ENCODE measurements at regions not wholly inside any gene's neighbourhood (a gene's known extent, or its start where the extent isn't known, plus 50 kb on each side); places are given as distances from the start of the nearest gene placed in this dataset.

DNA sequence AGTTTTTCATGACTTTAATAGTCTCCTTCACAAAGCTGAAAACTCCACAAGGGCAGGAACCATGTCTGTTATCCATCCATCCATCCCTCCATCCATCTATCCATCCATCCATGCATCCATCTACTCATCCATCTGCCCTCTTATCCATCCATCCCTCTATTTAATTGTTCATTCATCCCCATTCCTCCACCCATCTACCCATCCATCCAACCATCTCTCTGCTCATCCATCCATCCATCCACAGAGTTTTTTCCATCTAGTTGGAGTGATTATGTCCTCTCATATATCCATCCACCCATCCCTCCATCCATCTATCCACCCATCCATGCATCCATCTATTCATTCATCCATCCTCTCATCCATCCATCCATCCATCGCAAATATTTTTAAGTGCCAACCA, 237.9 kb downstream of the EMX2 start:
- no peaks in the 10 kb centered on the region for H3K36me3 ChIP-seq (ENCODE audit: insufficient read depth, low read length)
- no peaks in the 10 kb centered on the region for H3K9me3 ChIP-seq (ENCODE audit: low read depth, low read length)
- no peak overlapping the region for H3K4me3 ChIP-seq

DNA sequence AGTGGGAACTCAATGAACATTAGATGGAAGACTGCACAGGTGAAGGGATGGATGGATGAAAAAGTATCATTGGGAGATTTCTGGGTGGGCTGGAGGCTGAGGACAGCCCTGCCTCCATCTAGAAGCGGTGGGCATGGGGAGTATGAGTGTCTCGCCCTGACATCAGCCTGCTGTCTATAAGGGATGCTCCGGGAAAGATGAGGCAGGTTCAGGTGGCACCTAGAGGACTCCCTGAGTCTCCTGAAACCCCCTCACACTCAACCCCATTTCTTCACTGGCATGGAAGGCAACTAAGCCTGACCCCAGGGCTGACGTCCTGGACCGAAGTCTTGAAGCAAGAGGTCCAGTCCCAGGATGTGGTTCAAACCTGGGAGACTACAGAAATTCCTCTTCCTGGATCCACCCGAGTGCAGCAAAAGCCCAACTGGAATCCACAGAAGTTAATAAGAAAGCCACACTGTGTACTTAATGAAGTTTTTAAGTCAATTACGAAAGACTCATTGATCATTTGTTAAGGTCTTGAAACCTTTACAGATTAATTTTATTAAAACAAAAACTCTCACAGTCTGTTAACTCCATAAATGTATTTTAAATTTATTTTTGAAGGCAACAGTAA, 238.8 kb downstream of the EMX2 start:
- Histone ChIP-seq H3K9ac (ENCODE audit: insufficient read length) (no peak overlapping the region), H3K36me3 (ENCODE audit: insufficient read depth, low read length) (no peaks in the 10 kb centered on the region), H3K9me3 (ENCODE audit: low read depth, low read length) (no peaks in the 10 kb centered on the region), H3K4me3 (no peak overlapping the region), H3K27ac (no peak overlapping the region)
- TF ChIP-seq POLR2AphosphoS5 (IDR thresholded peaks at IDR 0.05; ENCODE audit: borderline replicate concordance, low read depth, low read length) = no peak
- TF ChIP-seq EZH2 (IDR thresholded peaks at IDR 0.05) = no peak
- TF ChIP-seq FOXP2 (optimal IDR thresholded peaks at IDR 0.05; ENCODE audit: control extremely low read depth, extremely low read length, insufficient read depth) = no peak
- DNase-seq (ENCODE audit: low read depth, low spot score) = no peak

More for the DNA sequence above, 237.9 kb downstream of the EMX2 start:
- no peak for DNase-seq (ENCODE audit: low read depth, low spot score)
- no peak for TF ChIP-seq EZH2 (IDR thresholded peaks at IDR 0.05)
- Histone ChIP-seq H3K27ac (no peak overlapping the region), H3K9ac (ENCODE audit: insufficient read length) (no peak overlapping the region)

- Histone ChIP-seq H3K9ac (ENCODE audit: insufficient read length) (no peak overlapping the region), H3K36me3 (ENCODE audit: insufficient read depth, low read length) (no peaks in the 10 kb centered on the region), H3K9me3 (ENCODE audit: low read depth, low read length) (no peaks in the 10 kb centered on the region), H3K27ac (no peak overlapping the region), H3K4me3 (no peak overlapping the region)
- no peak for DNase-seq (ENCODE audit: low read depth, low spot score)
- TF ChIP-seq FOXP2 (optimal IDR thresholded peaks at IDR 0.05; ENCODE audit: control extremely low read depth, extremely low read length, insufficient read depth) = no peak
- no peak for TF ChIP-seq POLR2AphosphoS5 (IDR thresholded peaks at IDR 0.05; ENCODE audit: borderline replicate concordance, low read depth, low read length)
- no peak for TF ChIP-seq EZH2 (IDR thresholded peaks at IDR 0.05)
Measured at GRCh38 chr10:117782276-117782675, 239.7 kb downstream of the EMX2 start.

- no peaks in the 10 kb centered on the region for H3K36me3 ChIP-seq (ENCODE audit: insufficient read depth, low read length)
- no peak overlapping the region for H3K9ac ChIP-seq (ENCODE audit: insufficient read length)
- H3K9me3 ChIP-seq (ENCODE audit: low read depth, low read length) = no peaks in the 10 kb centered on the region
- H3K27ac ChIP-seq = no peak overlapping the region
- no peak overlapping the region for H3K4me3 ChIP-seq
- no peak for DNase-seq (ENCODE audit: low read depth, low spot score)
- TF ChIP-seq EZH2 (IDR thresholded peaks at IDR 0.05) = no peak
Measured at GRCh38 chr10:117783698-117784395, 241.3 kb downstream of the EMX2 start.

GRCh38 chr10:117784776-117785175, 242.2 kb downstream of the EMX2 start:
- Histone ChIP-seq H3K27ac (no peak overlapping the region), H3K36me3 (ENCODE audit: insufficient read depth, low read length) (no peaks in the 10 kb centered on the region), H3K4me3 (no peak overlapping the region), H3K9ac (ENCODE audit: insufficient read length) (no peak overlapping the region), H3K9me3 (ENCODE audit: low read depth, low read length) (no peaks in the 10 kb centered on the region)
- no peak for DNase-seq (ENCODE audit: low read depth, low spot score)
- TF ChIP-seq EZH2 (IDR thresholded peaks at IDR 0.05) = no peak
- no peak for TF ChIP-seq FOXP2 (optimal IDR thresholded peaks at IDR 0.05; ENCODE audit: control extremely low read depth, extremely low read length, insufficient read depth)
- no peak for TF ChIP-seq POLR2AphosphoS5 (IDR thresholded peaks at IDR 0.05; ENCODE audit: borderline replicate concordance, low read depth, low read length)

GRCh38 chr10:117788911-117789310, 246.4 kb downstream of the EMX2 start:
- no peak for DNase-seq (ENCODE audit: low read depth, low spot score)
- Histone ChIP-seq H3K36me3 (ENCODE audit: insufficient read depth, low read length) (no peaks in the 10 kb centered on the region), H3K27ac (no peak overlapping the region), H3K9ac (ENCODE audit: insufficient read length) (no peak overlapping the region), H3K4me3 (no peak overlapping the region), H3K9me3 (ENCODE audit: low read depth, low read length) (no peaks in the 10 kb centered on the region)
- TF ChIP-seq EZH2 (IDR thresholded peaks at IDR 0.05) (no peak), POLR2AphosphoS5 (IDR thresholded peaks at IDR 0.05; ENCODE audit: borderline replicate concordance, low read depth, low read length) (no peak), FOXP2 (optimal IDR thresholded peaks at IDR 0.05; ENCODE audit: control extremely low read depth, extremely low read length, insufficient read depth) (no peak)

DNA sequence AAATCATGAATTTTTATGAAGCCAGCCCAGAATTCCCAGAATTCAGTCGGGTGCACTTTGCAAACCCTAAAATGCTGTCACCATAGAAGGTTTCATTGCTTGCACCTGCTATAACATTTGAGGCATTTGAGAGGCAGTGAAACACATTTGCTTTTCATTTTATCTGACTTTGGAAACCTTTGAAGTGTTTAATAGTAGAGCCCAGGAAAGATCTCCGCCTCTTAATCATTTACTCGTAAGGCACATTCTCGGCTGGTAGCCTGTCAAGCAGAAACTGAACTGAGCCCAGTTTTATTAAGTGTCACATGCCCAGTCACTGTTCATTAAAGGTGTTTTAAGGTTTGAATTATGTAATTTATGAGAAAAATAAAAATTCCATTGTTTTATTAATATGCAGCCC, 247.6 kb downstream of the EMX2 start:
- Histone ChIP-seq H3K36me3 (ENCODE audit: insufficient read depth, low read length) (no peaks in the 10 kb centered on the region), H3K9me3 (ENCODE audit: low read depth, low read length) (no peaks in the 10 kb centered on the region), H3K9ac (ENCODE audit: insufficient read length) (no peak overlapping the region), H3K27ac (no peak overlapping the region), H3K4me3 (no peak overlapping the region)
- no peak for DNase-seq (ENCODE audit: low read depth, low spot score)
- no peak for TF ChIP-seq POLR2AphosphoS5 (IDR thresholded peaks at IDR 0.05; ENCODE audit: borderline replicate concordance, low read depth, low read length)
- TF ChIP-seq EZH2 (IDR thresholded peaks at IDR 0.05) = no peak

- H3K9ac ChIP-seq (ENCODE audit: insufficient read length) = no peak overlapping the region
- H3K9me3 ChIP-seq (ENCODE audit: low read depth, low read length) = no peaks in the 10 kb centered on the region
- no peaks in the 10 kb centered on the region for H3K36me3 ChIP-seq (ENCODE audit: insufficient read depth, low read length)
- H3K4me3 ChIP-seq = no peak overlapping the region
- TF ChIP-seq FOXP2 (optimal IDR thresholded peaks at IDR 0.05; ENCODE audit: control extremely low read depth, extremely low read length, insufficient read depth) (no peak), EZH2 (IDR thresholded peaks at IDR 0.05) (no peak), POLR2AphosphoS5 (IDR thresholded peaks at IDR 0.05; ENCODE audit: borderline replicate concordance, low read depth, low read length) (no peak)
- H3K27ac ChIP-seq = no peak overlapping the region
- DNase-seq (ENCODE audit: low read depth, low spot score) = no peak
Measured at GRCh38 chr10:117790621-117791020, 248.1 kb downstream of the EMX2 start.

- H3K27ac ChIP-seq = no peak overlapping the region
- no peak overlapping the region for H3K9ac ChIP-seq (ENCODE audit: insufficient read length)
- TF ChIP-seq POLR2AphosphoS5 (IDR thresholded peaks at IDR 0.05; ENCODE audit: borderline replicate concordance, low read depth, low read length) = no peak
- TF ChIP-seq FOXP2 (optimal IDR thresholded peaks at IDR 0.05; ENCODE audit: control extremely low read depth, extremely low read length, insufficient read depth) = no peak
- TF ChIP-seq EZH2 (IDR thresholded peaks at IDR 0.05) = no peak
- DNase-seq (ENCODE audit: low read depth, low spot score) = no peak
- no peak overlapping the region for H3K4me3 ChIP-seq
- H3K36me3 ChIP-seq (ENCODE audit: insufficient read depth, low read length) = no peaks in the 10 kb centered on the region
- no peaks in the 10 kb centered on the region for H3K9me3 ChIP-seq (ENCODE audit: low read depth, low read length)
Measured at GRCh38 chr10:117792214-117792613, 249.7 kb downstream of the EMX2 start.
